ENCODE measurements at regions not wholly inside any gene's neighbourhood (a gene's known extent, or its start where the extent isn't known, plus 50 kb on each side); places are given as distances from the start of the nearest gene placed in this dataset.
A peak's percentile ranks its signal among the peaks of the same experiment; 100 is the strongest.
"Not testable (repeated sequence)": the region's sequence is repeated elsewhere in the genome, so short reads cannot be mapped to it uniquely, and the experiment has no call there.

DNA sequence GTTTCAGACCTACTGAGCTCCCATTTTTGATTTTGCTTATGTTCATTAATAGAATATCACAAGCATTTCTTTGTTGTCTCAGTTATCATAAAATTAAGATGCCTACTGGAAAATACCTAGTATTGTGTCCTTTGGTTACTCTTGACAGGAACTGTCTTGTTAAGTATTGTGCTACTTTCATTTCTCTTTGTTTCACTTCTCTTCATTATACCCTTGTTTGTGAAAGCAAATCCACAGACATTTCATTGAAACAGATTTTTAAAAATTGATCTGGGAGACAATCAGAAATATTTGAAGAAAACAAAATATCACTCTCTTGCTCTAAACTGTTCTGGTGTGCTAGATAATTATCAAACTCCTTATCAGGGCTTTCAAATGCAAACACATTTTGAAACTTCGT is 290.5 kb upstream of the EYS start:
- DNase-seq (ENCODE audit: low spot score), result no peak

DNA sequence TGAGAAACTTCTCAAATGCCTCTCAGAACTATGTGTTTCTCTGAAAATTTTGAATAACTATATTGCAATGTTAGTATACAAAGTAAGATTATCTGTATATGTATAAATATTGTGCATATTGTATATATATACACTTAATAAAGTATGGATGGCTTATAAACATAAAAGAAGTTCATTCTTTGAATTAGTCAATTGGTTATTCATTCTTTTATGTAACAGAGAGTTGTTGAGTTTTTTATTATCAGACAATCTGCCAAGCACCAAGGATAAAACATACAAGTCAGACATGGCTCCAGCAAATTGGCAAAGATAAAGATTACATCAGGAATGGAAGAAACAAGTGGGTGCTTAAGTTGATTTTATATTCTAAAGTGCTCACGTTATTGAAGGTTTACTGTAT is 289.1 kb upstream of the EYS start:
- DNase-seq (ENCODE audit: low spot score), result no peak

DNA sequence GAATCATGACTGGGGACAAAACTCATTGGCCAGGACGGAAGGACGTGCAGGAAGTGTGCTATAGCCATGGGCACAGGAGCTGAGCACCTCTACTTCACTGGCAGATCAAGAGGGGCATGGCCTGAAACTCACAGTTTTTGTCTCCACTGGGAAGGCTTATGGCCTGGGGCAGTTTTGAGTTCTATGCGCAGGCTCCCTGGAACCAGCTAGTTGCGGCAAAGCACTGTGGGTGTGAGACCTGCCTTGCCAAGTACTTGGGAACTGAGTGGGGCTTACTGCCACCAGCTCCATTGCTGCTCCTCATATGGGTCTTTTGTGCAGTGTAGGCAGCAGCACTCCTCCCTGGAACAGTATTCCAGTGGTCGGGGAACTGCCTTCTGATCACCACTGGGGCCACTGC is 282.6 kb upstream of the EYS start:
- DNase-seq (ENCODE audit: low spot score), result no peak

DNA sequence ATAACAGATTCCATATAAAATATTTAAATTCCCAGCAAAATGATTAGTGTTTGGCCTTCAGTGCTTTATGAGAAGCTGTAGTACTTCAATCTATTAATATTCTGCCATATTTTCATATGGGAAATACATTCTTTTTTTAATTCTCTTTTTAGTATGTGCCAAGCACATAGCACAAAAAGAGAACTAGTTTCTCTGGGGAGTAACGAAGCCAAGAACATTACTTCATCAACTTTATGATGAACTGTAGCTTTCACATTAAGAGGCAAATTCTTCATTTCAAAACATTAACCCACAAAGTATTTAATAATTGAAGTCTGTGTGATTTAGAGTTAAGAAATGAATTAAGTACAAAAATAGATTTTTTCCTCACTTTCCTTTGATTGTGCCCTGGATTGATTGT is 281.0 kb upstream of the EYS start:
- no peak for DNase-seq (ENCODE audit: low spot score)

DNA sequence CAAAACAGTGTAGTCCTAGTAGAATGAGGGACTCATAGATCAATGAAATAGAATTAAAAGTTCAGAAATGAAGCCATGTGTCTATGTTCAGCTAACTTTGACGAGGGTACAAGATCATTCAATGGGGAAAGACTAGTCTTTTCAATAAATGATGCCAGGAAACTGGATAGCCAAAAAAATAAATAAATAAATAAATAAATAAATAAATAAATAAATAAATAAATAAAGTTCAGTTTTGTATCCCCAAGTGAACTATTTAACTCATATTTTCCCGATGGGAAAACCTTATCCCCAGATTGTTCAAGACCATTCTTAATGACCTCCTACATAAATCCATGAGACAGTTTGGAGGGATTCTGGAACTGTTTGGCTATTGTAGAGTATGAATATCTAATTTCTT is 277.1 kb upstream of the EYS start:
- DNase-seq (ENCODE audit: low spot score), result no peak

DNA sequence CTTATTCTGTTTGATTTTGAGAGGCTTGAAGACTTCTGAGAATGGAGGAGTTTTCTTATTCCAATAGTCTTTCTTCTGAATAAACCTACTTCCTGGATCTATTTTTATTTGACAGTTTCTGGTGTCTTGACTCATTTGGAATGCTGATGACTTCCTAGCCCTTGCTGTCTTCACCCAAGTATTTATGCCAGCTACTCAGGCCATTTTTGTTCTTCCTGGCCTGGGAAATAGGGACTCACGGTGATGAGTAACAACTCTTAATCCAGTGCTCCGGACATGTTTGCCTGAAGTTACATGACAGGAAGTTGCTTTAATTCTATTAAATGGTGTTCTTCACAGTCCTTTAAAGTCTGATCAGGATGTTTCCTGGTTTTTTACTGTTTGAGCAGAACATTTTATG is 272.1 kb upstream of the EYS start:
- DNase-seq (ENCODE audit: low spot score), result peak; percentile 34

DNA sequence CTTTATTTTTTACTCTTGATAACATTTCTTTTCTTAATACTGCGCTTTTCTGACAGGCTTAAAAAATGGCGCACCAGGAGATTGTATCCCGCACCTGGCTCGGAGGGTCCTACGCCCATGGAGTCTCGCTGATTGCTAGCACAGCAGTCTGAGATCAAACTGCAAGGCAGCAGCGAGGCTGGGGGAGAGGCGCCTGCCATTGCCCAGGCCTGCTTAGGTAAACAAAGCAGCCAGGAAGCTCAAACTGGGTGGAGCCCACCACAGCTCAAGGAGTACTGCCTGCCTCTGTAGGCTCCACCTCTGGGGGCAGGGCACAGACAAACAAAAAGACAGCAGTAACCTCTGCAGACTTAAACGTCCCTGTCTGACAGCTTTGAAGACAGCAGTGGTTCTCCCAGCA is 264.2 kb upstream of the EYS start:
- not testable (repeated sequence) for DNase-seq (ENCODE audit: low spot score)

DNA sequence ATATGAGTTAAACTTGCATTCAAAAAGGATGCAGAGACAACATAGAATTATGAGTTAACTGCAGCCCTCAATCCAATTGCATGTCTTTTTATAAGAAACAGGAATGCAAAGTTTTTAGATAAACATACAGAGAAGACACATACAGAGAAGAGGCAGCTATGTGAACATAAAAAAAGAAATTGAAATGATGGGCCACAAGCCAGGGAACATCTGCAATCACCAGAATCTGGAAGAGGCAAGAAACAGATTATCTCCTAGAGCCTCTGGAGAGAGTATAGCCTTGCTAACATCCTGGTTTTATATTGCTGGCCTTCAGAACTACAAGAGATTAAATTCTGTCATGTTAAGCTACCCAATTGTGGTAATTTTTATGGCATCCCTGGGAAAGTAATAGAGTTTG is 257.2 kb upstream of the EYS start:
- no peak for DNase-seq (ENCODE audit: low spot score)

DNA sequence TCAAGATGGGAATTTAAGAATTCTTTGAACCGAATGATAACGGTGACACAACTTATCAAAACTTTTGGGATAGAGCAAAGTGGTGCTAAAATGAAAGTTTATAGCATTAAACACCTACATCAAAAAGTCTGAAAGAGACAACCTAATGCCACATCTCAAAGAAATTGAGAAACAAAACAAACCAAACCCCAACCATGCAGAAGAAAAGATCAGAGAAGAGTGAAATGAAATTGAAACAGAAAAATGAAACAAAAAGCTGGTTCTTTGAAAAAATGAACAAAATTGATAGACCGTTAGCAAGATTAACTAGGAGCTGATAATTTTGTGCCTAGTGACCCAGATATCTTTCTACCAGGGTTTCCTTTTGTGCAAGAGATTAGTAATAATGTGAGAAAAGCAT is 248.0 kb upstream of the EYS start:
- no peak for DNase-seq (ENCODE audit: low spot score)

DNA sequence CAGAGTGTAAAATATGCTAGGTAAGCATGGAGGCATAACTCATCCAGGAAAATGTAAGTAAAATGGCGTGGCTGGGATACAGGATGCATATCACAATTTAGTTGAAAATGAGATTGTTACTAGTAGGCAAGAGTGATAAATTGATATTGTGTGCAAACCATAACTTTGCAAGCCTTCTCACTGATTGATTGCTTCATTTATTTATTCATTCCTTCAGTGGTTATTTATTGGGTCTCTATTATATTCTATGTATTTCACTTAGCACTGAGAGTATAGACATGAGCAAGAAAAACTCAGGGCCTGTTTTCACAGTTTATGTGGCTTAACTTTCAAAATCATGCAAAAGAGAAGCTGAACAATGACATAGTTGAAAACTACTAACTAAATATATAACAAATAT is 241.0 kb upstream of the EYS start:
- DNase-seq (ENCODE audit: low spot score), result no peak

DNA sequence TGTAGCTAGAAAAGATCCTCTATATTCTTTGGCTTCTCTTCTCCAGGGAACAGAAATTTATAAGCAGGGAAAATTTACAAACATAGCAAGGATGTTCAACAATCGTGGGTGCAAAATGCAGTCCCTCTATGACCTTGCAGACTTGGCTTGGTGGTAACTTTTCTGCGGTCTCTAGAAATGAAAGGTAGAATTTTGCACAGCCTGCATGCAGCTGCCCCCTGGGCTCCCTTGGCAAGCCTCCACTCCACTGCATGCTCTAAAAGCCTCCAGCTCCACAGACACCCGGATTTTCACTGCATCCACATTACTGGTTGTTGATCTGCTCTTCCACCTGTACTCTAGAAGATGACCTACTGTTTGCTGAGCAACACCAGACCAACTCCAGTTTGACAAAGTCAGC is 236.5 kb upstream of the EYS start:
- no peak for DNase-seq (ENCODE audit: low spot score)

DNA sequence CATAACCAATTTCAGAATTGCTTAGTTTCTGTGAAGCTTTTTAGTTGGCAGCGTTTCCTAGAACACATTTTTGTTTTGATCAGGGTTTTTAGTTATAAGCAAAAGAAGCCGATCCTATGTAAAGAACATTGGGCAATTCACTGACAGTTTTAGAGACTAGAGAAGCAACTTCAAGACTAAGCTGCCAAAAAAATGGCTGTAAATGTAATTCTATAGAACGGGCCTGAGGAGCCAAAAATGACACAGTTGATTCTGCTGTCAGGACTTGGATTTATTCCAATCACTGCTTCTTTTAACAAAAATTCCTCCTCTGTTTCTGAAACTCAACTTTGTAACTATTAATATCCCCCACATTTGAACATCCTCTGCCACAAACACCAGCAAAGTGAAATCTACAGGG is 236.0 kb upstream of the EYS start:
- DNase-seq (ENCODE audit: low spot score), result no peak

DNA sequence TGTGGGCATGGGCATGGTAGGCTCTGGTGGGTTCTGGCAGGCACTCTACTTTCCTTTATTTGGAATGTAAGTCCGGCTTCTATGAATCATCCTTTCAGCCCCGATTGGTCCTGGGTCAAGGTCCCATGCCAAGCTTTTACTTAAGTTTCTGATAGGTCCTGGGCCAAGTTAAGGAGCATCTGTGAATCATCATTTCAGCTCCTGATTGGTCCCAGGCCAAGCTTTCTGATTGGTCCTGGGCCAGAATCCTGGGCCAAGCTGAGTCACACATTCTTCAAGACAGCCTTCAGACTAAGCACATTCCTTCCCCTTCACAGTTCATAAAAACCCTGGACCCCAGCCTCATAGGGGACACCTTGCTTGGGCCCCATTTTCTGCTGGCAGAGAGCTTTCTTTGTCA is 231.0 kb upstream of the EYS start:
- DNase-seq (ENCODE audit: low spot score), result peak; percentile 9

DNA sequence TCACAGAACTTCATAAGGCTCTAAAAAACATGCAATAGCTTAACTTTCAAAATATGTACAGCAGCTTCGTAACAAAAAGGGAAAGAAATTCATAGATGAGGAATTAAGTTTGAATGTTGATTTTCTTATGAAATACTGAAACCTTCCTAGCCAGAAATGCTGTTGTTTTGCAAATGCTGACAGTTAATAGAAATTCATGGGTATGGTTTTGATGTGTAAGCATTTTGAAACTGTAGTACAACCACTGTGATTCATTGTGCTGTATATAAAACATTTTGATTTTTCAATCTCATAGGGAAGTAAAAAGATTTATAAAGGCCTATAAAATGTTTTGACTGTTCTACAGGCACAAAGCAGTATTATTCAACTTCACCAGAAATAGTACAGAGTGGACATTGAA is 228.4 kb upstream of the EYS start:
- DNase-seq (ENCODE audit: low spot score), result no peak

DNA sequence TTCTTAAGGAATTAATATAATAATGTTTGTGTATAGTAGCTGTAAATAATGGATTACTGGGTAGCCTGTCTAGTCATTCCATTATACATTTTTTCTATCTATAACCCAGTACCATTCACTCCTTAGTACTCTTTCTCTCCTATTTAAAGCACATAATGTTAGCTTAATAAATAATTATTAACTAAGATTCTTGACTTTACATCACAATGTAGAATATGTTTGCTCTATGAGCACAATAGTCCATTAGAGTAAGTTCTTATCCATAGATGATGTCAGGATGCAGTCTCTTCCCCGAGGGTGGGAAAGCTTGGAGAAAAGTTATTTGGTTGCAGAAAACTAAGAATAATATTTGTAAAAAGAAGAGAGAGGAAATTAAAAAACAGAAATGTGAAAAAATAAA is 226.4 kb upstream of the EYS start:
- DNase-seq (ENCODE audit: low spot score), result no peak

DNA sequence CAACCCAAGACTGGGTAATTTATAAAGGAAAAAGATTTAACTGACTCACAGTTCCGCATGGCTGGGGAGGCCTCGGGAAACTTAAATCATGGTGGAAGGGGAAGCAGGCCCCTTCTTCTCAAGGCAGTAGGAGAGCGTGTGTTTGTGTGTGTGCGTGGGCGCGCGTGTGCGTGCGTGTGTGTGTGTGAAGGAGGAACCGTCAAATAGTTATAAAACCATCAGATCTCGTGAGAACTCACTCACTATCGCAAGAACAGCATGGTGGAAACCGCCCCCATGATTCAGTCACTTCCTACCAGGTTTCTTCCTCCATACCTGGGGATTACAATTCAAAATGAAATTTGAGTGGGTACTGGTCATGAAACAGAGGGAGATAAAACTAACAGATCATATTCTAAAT is 220.1 kb upstream of the EYS start:
- no peak for DNase-seq (ENCODE audit: low spot score)

DNA sequence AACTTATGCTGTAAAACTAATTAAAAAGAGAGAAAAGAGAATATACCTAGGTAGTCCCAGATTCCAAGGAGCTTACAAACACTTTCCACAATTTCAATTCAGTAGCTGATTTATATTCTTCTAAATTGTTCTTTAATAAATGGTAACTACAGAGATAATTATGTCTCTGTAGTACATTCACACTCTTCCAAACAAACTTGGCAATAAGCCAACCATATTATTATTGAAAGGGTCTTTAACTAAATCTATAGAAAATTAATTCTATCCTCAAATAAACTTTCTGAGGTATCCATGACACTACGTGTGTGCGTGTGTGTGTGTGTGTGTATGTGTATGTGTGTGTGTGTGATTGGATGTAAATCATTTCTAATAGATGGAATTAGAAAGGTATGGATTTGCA is 217.4 kb upstream of the EYS start:
- no peak for DNase-seq (ENCODE audit: low spot score)

DNA sequence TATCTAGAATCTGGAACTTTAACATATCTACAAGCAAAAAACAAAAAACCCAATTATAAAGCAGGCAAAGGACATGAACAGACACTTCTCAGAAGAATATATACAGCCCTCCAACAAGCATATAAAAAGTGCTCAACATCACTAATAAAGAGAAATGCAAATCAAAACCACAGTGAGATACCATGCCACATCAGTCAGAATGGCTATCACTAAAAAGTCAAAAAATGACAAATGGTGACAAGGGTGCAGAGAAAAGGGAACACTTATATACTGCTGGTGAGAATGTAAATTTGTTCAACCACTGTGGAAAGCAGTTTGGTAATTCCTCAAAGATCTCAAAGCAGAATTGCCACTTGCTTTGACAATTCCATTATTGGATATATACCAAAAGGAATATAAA is 215.0 kb upstream of the EYS start:
- DNase-seq (ENCODE audit: low spot score), result no peak

DNA sequence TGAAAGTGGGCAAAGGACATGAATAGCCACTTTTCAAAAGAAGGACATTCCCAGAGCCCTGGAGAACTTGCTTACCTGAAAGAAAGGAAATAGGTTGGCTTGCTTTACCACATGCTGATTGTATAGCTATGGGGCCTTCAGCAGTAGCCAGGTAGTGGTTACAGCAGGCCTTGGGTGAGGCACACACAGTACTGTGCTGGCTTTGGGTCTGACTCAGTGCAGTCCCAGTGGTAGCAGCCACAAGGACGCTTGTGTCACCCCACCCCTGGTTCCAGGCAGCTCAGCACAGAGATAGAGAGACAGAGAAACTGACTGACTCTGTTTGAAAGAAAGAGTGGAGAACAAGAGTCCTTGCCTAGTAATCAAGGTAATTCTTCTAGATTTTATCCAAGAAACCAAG is 201.0 kb upstream of the EYS start:
- DNase-seq (ENCODE audit: low spot score), result no peak

DNA sequence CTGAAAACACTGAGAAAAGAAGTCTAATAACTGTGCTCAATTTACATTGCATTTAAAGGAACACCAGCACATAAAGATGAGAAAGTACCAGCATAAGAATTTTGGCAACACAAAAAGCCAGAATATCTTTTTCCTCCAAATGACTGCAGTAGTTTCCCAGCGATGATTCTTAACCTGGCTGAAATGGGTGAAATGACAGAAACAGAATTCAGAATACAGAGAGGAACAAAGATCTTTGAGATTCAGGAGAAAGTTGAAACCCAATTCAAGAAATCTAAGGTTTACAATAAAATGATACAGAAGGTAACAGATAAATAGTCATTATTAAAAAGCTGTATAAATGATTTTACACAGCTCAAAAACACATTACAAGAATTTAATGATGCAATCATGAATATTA is 197.0 kb upstream of the EYS start:
- DNase-seq (ENCODE audit: low spot score), result no peak

DNA sequence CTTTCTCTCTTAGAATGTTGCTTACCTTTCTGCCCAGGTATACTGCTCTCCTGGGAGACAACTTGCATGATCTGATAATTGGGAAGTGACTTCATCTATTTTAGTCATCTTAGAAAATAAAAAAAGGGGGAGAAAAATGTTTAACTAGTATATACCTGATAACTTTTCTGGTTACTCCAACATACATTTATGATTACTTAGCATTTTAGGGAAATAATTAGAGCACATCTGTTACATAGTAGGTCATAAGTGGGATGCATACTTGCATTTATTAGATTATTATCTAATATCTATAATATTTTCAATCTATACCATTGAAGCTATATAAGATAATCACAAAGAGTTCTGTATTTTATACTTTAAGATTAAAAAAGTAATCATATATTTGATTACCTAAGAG is 193.9 kb upstream of the EYS start:
- DNase-seq (ENCODE audit: low spot score), result no peak

DNA sequence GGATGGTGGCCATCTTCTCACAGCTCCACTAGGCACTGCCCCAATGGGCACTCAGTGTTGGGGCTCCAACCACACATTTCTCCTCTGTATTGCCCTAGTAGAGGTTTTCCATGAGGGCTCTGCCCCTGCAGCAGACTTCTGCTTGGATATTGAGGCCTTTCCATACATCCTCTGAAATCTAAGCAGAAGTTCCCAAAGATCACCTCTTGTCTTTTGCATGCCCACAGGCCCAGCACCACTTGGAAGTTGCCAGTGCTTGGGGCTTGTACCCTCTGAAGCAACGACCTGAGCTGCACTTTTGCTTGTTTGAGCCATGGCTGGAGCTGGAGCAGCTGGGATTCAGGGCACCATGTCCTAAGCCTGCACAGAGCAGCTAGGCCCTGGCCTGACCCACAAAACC is 189.1 kb upstream of the EYS start:
- no peak for DNase-seq (ENCODE audit: low spot score)

DNA sequence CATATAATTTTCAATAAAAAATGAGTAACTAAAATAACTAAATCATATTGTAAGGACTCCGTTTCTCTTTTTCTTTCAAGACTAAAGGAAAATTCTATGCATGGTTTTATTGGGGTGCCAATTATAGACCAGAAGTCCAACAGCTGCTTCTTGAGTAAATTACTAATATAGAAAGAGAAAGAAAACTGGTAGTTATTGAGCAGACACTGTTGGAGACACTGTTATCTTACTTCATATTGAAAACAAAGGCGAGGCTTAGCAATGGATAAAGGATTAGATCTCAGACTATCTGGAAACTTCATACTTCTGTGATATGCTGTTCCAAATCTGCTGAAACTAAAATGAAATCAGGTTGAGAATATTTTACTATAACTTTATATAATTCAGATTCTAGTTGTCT is 169.6 kb upstream of the EYS start:
- no peak for DNase-seq (ENCODE audit: low spot score)

DNA sequence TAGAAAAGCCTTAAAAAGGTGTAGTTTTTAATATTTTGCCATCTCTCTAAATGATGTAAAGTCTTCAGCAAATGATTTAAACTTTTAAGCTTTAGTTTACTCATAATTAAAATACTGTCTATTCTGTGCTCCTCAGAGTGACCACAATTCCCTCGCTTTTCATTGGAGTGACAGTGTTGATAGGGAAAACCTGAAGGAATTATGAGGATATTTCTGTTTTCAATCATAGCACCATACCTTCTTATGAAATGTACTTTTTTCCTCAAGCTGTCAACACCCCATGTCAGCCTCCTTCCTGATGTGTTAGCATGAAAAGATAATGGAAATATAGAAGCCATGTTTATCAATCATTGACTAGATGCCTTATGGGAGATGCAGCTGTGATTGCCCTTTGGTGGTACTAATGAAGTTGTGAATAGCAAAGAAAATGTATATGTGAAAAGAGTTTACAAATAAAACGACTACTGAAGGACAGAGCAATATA is 145.4 kb upstream of the EYS start:
- DNase-seq (ENCODE audit: low spot score), result no peak

DNA sequence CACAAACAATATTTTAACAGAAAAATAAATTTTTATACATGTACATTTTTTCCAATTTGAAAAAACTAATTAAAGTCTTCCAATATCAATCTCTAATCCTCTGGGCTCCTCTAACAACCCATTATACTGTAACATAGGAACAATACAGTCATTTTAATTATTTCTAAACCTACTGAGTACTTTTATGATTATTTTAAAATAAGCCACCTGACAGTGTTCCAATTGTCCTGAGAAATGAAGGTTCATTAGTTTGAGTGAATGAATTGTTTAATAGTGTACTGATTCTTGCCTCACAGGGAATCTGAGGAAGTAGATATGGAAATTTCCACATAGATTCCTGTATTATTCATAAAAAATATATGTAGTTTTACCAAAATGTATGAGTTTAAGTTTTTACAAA is 123.1 kb upstream of the EYS start:
- DNase-seq (ENCODE audit: low spot score), result no peak
